ENCODE measurements at regions not wholly inside any gene's neighbourhood (a gene's known extent, or its start where the extent isn't known, plus 50 kb on each side); places are given as distances from the start of the nearest gene placed in this dataset.
"Not testable (repeated sequence)": the region's sequence is repeated elsewhere in the genome, so short reads cannot be mapped to it uniquely, and the experiment has no call there.

DNA sequence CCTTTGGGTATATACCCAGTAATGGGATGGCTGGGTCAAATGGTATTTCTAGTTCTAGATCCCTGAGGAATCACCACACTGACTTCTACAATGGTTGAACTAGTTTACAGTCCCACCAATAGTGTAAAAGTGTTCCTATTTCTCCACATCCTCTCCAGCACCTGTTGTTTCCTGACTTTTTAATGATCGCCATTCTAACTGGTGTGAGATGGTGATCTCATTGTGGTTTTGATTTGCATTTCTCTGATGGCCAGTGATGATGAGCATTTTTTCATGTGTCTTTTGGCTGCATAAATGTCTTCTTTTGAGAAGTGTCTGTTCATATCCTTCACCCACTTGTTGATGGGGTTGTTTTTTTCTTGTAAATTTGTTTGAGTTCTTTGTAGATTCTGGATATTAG lies 583.8 kb downstream of the TBC1D22A start:
- not testable (repeated sequence) for TF ChIP-seq POLR2A (IDR thresholded peaks at IDR 0.05; ENCODE audit: low read depth, low read length); POLR2AphosphoS5 (IDR thresholded peaks at IDR 0.05; ENCODE audit: low read depth, low read length); POU2F2 (IDR thresholded peaks at IDR 0.05; ENCODE audit: low read depth, low read length); TAF1 (IDR thresholded peaks at IDR 0.05; ENCODE audit: low read depth, low read length); SPI1 (IDR thresholded peaks at IDR 0.05; ENCODE audit: low read depth, low read length); PAX5 (IDR thresholded peaks at IDR 0.05; ENCODE audit: insufficient read depth, low read length, severe bottlenecking)

All from GM12891 (cell line).